GM04503 (cell line): ENCODE measurements at regions not wholly inside any gene's neighbourhood (a gene's known extent, or its start where the extent isn't known, plus 50 kb on each side); places are given as distances from the start of the nearest gene placed in this dataset.
"Not testable (repeated sequence)": the region's sequence is repeated elsewhere in the genome, so short reads cannot be mapped to it uniquely, and the experiment has no call there.

ENCODE experiments used
- DNase-seq: peaks from one replicate; pipeline ENCODE4 v3.0.0-alpha.2; 2012; ENCODE audit warnings: low read depth

DNA sequence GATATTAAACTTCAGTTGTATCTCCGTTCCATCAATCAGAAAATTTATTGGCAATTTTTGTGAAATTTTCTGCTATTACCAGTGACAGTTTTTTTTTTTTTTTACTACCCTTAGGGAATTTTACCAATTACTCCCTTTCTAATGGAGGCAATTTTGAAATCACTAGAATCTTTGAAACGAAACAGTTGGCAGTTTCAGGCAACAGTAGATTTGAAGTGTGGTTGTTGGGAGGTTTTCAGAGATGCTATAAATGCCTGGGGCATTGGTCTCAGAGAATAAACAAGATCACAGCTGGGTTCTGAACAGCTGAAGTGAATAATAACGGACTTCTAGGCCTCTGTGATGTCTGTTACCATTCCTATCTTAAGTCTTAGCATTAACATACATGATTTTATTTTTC lies 535.9 kb upstream of the POT1 start:
- DNase-seq, result no peak

- no peak for DNase-seq
Observed at GRCh38 chr7:125462615-125463014, 533.0 kb upstream of the POT1 start.

DNA sequence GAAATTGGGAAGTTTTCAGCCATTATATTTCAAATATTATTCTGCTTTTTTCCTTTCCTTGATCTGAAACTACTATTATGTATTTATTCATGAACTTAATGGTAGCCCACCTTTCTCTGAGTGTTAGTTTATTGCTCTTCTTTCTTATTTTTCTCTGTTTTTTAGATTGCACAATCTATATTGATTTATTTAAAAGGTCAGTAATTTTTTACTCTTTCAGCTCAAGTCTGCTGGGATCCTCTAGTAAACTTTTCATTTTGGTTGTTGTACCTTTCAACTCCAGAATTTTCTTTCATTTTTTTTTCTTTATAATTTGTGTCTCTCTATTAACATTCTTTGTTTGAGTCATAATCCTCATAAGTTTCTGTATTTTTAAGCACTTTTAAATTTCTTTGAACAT lies 529.4 kb upstream of the POT1 start:
- DNase-seq, result no peak

DNA sequence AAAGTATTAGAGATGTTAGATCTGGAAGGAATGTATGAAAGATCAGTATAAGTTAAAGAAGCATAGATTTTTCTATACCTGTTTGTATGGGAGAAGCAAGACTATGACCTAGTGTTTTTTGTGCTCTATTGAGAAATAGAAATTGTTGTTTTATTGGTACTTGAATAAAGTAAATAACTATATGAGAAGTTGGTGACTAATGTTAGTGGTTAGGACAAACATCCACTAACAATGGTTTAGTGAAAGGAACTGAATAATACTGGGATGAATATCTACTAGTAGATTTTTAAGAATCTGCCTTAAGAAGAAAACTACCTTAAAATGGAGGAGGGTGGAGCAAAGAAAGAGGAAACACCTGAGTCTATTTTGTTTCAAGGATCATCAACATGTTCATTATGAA lies 521.1 kb upstream of the POT1 start:
- no peak for DNase-seq

DNA sequence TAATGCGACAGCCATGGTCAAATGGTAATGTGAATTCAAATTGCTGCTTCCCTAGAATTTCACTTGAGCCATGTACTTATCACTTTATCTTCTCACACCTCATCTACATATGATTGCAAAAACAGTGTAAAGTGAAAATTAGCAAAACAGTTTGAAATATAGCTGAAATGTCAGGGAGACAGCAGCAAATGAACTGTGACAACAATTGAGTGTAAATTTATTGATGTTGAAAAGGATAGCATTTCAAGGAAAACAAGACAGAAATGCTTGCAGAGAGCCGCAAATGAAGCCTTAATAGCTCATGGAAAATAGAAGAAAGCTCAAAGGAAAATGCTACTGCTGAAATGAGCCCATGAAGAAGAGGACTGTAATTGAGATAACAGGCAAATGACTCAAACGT lies 516.2 kb upstream of the POT1 start:
- no peak for DNase-seq

GRCh38 chr7:125444864-125445263 lies 515.2 kb upstream of the POT1 start:
- no peak for DNase-seq

GRCh38 chr7:125436220-125436619 lies 506.6 kb upstream of the POT1 start:
- DNase-seq, result no peak

GRCh38 chr7:125431349-125431748 lies 501.7 kb upstream of the POT1 start:
- DNase-seq, result no peak

- no peak for DNase-seq
Observed at GRCh38 chr7:125430013-125430412, 500.4 kb upstream of the POT1 start.

DNA sequence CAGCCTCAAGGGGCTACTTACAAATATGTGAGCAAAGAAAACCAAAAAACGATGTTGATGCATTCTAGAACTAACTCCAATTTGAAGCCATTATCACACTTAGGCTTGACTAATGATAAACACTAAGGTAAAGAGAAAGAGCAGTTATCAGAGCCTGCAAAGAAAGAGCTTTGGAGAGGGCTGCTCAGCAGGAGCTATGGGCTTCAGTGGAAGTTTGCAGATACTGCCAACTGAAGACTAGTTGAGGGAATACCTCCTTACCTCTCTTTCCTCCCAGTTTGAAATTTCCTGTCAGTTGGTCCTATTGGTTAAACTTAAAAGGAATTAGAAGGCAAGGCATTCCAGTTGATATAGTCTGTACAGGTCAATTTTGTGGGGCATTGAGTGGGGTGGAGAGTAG lies 498.1 kb upstream of the POT1 start:
- DNase-seq, result no peak

DNA sequence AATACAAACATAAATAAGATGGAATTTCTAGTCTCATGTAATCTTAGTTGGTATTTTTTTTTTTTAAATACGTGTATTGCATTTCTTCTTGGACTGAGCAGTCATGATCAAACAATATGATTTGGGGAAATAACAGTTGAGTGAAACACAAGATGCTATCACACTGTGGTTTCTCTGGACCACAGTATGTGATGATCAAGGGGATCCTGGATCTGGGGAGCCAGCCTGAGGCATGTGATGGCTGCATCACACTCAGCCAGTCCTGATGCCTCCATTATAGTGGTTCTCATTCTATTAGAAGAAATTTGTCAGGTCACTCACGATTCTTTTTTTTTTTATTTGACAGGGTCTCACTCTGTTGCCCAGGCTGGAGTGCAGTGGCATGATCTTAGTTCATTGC lies 495.9 kb upstream of the POT1 start:
- no peak for DNase-seq

- no peak for DNase-seq
Observed at GRCh38 chr7:125424721-125425120, 495.1 kb upstream of the POT1 start.

GRCh38 chr7:125423458-125424155 lies 494.0 kb upstream of the POT1 start:
- DNase-seq, result no peak

DNA sequence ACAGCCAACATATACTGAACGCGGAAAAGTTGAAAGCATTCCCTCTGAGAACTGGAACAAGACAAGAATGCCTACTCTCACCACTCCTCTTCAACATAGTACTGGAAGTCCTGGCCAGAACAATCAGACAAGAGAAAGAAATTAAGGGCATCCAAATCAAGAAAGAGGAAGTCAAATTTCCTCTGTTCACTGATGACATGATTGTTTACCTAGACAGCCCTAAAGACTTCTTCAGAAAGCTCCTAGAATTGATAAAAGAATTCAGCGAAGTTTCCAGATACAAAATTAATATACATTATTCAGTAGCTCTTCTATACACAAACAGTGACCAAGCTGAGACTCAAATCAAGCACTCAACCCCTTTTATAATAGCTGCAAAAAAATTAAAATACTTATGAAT lies 491.8 kb upstream of the POT1 start:
- DNase-seq, result not testable (repeated sequence)

- DNase-seq, result no peak
Observed at GRCh38 chr7:125412890-125413665, 483.5 kb upstream of the POT1 start.

DNA sequence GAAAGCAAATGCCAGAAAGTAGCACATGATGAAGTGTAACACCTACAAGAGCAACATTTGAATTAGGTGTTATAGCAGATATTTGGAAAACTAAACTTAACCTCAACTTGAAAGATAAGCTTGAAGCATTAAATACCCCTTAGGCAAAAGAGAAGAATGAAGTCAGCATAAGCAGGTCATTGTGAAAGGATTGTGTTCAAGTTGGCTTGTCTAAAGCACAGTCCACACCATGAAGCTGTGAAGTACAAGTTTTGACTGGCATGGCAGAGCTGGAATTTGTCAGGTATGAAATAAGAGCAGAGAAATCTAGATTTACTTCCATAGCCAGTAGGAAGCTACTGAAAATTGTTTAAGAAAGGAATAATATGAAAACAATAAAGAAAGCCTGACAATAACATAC lies 480.3 kb upstream of the POT1 start:
- no peak for DNase-seq

DNA sequence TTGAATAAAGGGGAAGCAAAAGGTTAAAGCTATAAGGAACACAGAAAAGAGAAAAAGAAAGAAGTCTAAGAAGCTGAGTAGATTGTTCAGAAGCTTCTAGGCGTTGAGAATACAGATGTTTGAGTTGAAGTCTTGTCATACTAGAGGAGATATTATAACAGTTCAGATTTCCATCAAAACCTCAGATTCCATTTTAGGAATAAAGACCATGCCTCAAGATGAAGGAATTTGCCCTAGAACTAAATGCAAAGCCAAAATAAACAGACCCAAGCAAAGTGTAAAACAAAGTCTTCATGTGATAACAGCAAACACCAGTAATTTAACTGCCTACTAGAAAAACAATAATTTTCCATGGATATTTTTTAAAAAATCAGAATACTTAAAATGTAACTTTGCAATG lies 476.5 kb upstream of the POT1 start:
- DNase-seq, result no peak

DNA sequence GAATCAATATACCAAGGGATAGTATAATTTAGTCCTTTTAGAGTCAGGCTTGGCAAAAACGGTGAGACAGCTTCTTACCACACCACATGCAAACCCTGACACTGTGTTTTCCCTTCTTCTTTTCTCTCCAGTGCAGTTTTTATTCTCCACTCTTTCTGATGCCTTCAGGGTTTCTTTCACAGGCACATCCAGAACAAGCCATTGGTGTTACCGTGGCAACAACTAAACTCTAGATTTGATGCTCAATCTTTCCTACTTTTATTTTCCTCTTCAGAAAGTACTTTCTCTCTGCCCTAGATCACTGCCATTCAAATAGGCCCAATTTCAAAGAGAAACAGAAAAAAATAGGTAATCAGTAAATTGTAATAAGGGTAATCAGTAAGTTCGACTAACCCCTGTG lies 469.8 kb upstream of the POT1 start:
- DNase-seq, result no peak

GRCh38 chr7:125396466-125397151 lies 467.0 kb upstream of the POT1 start:
- no peak for DNase-seq

DNA sequence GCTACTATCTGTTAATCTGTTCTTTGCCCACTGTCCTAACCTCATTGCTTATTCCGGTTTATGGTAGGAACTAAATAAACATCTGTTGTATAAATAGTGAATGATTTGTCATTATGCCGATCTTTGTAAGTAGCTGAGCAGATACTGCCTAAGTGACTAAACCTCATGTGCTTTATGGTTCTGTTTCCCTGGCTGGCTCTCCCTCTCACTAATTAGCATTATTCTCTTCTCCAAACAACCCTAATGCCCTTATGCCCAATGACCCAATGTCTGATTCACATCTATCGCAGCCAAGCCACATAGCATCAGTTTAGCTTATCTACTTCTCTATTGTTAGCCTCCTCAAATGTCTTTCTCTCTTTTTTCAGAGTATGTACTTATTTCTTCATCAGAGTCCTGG lies 462.3 kb upstream of the POT1 start:
- no peak for DNase-seq

GRCh38 chr7:125390981-125391380 lies 461.4 kb upstream of the POT1 start:
- no peak for DNase-seq

GRCh38 chr7:125386211-125386610 lies 456.6 kb upstream of the POT1 start:
- no peak for DNase-seq

DNA sequence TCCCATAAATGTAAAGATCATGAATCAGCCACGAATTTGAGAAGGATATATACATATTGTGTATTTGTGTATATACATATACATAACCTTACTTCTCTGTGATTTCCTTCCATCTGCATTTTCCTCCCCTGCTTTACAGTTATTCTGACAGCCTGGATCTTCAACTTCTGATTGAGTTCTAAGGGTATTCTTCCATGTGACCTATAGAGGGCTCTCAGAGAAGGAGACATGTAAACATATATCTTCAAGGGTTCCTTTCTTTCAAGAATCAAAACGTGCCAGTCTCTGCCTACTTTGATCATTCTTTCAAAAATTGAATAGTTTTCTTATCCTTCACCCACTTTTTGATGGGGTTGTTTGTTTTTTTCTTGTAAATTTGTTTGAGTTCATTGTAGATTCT lies 453.7 kb upstream of the POT1 start:
- no peak for DNase-seq
